HepG2 (cell line): ENCODE measurements at regions not wholly inside any gene's neighbourhood (a gene's known extent, or its start where the extent isn't known, plus 50 kb on each side); places are given as distances from the start of the nearest gene placed in this dataset.

Experiments
- BRCA1 ChIP-seq: sonication (generic); formaldehyde crosslinking; IDR thresholded peaks from 2 replicates; pipeline ENCODE4 v1.4.0; 2020; ENCODE audit warnings: missing genetic modification reagents
- CREM ChIP-seq, 2 experiments: sonication (generic) in 1 of 2; formaldehyde crosslinking in 1 of 2; IDR thresholded peaks; 2 replicates each; pipeline versions ENCODE4 v1.4.0 to v1.6.1; 2016 to 2020; ENCODE audit warnings: antibody characterized with exemption in 1 of 2, mild to moderate bottlenecking in 1 of 2, missing genetic modification reagents in 1 of 2
- GABPB1 ChIP-seq: IDR thresholded peaks from 2 replicates; pipeline ENCODE4 v1.6.1; 2016; ENCODE audit warnings: mild to moderate bottlenecking, missing genetic modification reagents, moderate library complexity, missing compliant biosample characterization
- MIXL1 ChIP-seq: IDR thresholded peaks from 2 replicates; pipeline ENCODE4 v1.6.1; 2016
- NR2F6 ChIP-seq, 2 experiments: IDR thresholded peaks; 2 replicates each; pipeline ENCODE4 v1.6.1; 2016; ENCODE audit warnings: antibody characterized with exemption in 1 of 2, mild to moderate bottlenecking in 1 of 2
- POLR2G ChIP-seq: fragments of 200-400 bp; formaldehyde crosslinking; IDR thresholded peaks from 2 replicates; pipeline ENCODE4 v1.6.1; 2018; ENCODE audit warnings: mild to moderate bottlenecking, low read depth, low read length, moderate library complexity
- XRCC5 ChIP-seq: fragments of 200-400 bp; formaldehyde crosslinking; optimal IDR thresholded peaks from 2 replicates; pipeline ENCODE3; 2017; ENCODE audit warnings: mild to moderate bottlenecking, low read length
- ZMYM4 ChIP-seq: sonication (generic); formaldehyde crosslinking; IDR thresholded peaks from 2 replicates; pipeline ENCODE4 v1.8.1; 2023; ENCODE audit warnings: mild to moderate bottlenecking, missing genetic modification reagents
- ZNF484 ChIP-seq: sonication (generic); formaldehyde crosslinking; IDR thresholded peaks from 2 replicates; pipeline ENCODE4 v1.5.1; 2020; ENCODE audit warnings: mild to moderate bottlenecking, low read depth, missing genetic modification reagents, borderline replicate concordance
- TF ChIP-seq, protein P1 (sequence below): sonication (generic); formaldehyde crosslinking; conservative IDR thresholded peaks from 2 replicates; pipeline ENCODE4 v1.4.0; 2020; ENCODE audit warnings: missing genetic modification reagents
- TF ChIP-seq, protein P2 (sequence below): sonication (generic); formaldehyde crosslinking; IDR thresholded peaks from 2 replicates; pipeline ENCODE4 v1.4.0; 2020; ENCODE audit warnings: mild to moderate bottlenecking, missing genetic modification reagents, borderline replicate concordance
- TF ChIP-seq, protein P3 (sequence below): sonication (generic); formaldehyde crosslinking; IDR thresholded peaks from 2 replicates; pipeline ENCODE4 v1.8.1; 2023; ENCODE audit warnings: mild to moderate bottlenecking, moderate library complexity, missing genetic modification reagents
- TF ChIP-seq, protein P4 (sequence below): sonication (generic); formaldehyde crosslinking; IDR thresholded peaks from 2 replicates; pipeline ENCODE4 v1.5.1; 2020; ENCODE audit warnings: mild to moderate bottlenecking, moderate library complexity, missing genetic modification reagents

DNA sequence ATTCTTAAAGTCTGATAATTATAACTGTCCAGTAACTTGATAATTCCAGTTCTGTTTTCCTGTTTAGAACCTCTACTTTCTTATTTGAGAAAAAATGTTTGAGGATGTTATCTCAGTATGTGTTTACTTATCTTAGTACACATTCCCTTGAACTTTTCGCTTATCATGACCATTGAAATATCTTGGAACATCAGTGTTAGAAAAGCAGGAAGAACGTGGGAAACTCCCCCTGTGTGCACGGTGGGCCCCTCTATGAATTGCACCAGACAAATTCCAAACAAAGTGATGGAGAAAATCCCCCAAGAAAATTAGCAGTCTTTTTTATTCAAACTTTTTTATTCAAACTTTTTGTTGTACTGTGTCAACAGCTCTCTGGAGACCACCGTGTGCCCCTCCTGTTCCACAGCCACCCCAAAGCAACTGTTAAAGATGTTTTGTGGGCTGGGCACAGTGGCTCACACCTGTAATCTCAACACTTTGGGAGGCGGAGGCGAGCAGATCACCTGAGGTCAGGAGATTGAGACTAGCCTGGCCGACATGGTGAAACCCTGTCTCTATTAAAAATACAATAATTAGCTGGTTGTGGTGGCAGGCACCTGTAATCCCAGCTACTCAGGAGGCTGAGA, 78.3 kb upstream of the PEG3 start (continued):
- TF ChIP-seq, protein P1, sequence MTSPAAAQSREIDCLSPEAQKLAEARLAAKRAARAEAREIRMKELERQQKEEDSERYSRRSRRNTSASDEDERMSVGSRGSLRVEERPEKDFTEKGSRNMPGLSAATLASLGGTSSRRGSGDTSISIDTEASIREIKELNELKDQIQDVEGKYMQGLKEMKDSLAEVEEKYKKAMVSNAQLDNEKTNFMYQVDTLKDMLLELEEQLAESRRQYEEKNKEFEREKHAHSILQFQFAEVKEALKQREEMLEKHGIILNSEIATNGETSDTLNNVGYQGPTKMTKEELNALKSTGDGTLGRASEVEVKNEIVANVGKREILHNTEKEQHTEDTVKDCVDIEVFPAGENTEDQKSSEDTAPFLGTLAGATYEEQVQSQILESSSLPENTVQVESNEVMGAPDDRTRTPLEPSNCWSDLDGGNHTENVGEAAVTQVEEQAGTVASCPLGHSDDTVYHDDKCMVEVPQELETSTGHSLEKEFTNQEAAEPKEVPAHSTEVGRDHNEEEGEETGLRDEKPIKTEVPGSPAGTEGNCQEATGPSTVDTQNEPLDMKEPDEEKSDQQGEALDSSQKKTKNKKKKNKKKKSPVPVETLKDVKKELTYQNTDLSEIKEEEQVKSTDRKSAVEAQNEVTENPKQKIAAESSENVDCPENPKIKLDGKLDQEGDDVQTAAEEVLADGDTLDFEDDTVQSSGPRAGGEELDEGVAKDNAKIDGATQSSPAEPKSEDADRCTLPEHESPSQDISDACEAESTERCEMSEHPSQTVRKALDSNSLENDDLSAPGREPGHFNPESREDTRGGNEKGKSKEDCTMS, result no peak
- TF ChIP-seq, protein P2, sequence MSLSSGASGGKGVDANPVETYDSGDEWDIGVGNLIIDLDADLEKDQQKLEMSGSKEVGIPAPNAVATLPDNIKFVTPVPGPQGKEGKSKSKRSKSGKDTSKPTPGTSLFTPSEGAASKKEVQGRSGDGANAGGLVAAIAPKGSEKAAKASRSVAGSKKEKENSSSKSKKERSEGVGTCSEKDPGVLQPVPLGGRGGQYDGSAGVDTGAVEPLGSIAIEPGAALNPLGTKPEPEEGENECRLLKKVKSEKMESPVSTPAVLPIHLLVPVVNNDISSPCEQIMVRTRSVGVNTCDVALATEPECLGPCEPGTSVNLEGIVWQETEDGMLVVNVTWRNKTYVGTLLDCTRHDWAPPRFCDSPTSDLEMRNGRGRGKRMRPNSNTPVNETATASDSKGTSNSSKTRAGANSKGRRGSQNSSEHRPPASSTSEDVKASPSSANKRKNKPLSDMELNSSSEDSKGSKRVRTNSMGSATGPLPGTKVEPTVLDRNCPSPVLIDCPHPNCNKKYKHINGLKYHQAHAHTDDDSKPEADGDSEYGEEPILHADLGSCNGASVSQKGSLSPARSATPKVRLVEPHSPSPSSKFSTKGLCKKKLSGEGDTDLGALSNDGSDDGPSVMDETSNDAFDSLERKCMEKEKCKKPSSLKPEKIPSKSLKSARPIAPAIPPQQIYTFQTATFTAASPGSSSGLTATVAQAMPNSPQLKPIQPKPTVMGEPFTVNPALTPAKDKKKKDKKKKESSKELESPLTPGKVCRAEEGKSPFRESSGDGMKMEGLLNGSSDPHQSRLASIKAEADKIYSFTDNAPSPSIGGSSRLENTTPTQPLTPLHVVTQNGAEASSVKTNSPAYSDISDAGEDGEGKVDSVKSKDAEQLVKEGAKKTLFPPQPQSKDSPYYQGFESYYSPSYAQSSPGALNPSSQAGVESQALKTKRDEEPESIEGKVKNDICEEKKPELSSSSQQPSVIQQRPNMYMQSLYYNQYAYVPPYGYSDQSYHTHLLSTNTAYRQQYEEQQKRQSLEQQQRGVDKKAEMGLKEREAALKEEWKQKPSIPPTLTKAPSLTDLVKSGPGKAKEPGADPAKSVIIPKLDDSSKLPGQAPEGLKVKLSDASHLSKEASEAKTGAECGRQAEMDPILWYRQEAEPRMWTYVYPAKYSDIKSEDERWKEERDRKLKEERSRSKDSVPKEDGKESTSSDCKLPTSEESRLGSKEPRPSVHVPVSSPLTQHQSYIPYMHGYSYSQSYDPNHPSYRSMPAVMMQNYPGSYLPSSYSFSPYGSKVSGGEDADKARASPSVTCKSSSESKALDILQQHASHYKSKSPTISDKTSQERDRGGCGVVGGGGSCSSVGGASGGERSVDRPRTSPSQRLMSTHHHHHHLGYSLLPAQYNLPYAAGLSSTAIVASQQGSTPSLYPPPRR (CRISPR knock-in tag), result peak; percentile 87; the same call in 1 of the 2 replicates
- TF ChIP-seq NR2F6 (IDR thresholded peaks at IDR 0.05), result peak; percentile 87
- TF ChIP-seq NR2F6 (CRISPR knock-in tag; IDR thresholded peaks at IDR 0.05), result peak; percentile 91
- peak; percentile 88 for TF ChIP-seq CREM (IDR thresholded peaks at IDR 0.05)
- no peak for TF ChIP-seq CREM (CRISPR knock-in tag; IDR thresholded peaks at IDR 0.05)
- peak; percentile 45; the same call in 1 of the 2 replicates for TF ChIP-seq ZMYM4
- peak; percentile 91 for TF ChIP-seq MIXL1 (CRISPR knock-in tag)
- TF ChIP-seq, protein P3, sequence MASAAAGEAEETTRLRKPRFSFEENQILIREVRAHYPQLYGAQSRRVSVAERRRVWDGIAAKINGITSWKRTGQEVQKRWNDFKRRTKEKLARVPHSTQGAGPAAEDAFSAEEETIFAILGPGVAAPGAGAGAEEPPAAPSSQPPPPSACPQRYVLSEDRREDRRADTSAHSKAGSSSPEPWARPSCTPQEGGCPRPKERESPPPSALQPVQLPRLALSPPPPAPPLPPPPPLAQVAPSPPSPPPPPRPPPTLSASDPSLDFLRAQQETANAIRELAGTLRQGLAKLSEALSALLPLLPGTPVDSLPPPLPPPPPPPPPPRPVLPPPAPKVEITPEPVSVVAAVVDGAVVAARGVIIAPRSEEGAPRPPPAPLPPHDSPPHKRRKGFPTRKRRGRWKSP (CRISPR knock-in tag), result 0 out of 2 replicates have a peak, but pooled peaks have one; percentile 20
- TF ChIP-seq GABPB1 (CRISPR knock-in tag), result peak; percentile 38; the same call in 1 of the 2 replicates
- TF ChIP-seq POLR2G, result no peak
- no peak for TF ChIP-seq XRCC5
- TF ChIP-seq ZNF484 (CRISPR knock-in tag), result no peak
- TF ChIP-seq, protein P4, sequence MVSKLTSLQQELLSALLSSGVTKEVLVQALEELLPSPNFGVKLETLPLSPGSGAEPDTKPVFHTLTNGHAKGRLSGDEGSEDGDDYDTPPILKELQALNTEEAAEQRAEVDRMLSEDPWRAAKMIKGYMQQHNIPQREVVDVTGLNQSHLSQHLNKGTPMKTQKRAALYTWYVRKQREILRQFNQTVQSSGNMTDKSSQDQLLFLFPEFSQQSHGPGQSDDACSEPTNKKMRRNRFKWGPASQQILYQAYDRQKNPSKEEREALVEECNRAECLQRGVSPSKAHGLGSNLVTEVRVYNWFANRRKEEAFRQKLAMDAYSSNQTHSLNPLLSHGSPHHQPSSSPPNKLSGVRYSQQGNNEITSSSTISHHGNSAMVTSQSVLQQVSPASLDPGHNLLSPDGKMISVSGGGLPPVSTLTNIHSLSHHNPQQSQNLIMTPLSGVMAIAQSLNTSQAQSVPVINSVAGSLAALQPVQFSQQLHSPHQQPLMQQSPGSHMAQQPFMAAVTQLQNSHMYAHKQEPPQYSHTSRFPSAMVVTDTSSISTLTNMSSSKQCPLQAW (CRISPR knock-in tag), result peak; percentile 19; the same call in 1 of the 2 replicates
- TF ChIP-seq BRCA1, result no peak
